ENCODE measurements at regions not wholly inside any gene's neighbourhood (a gene's known extent, or its start where the extent isn't known, plus 50 kb on each side); places are given as distances from the start of the nearest gene placed in this dataset.

DNA sequence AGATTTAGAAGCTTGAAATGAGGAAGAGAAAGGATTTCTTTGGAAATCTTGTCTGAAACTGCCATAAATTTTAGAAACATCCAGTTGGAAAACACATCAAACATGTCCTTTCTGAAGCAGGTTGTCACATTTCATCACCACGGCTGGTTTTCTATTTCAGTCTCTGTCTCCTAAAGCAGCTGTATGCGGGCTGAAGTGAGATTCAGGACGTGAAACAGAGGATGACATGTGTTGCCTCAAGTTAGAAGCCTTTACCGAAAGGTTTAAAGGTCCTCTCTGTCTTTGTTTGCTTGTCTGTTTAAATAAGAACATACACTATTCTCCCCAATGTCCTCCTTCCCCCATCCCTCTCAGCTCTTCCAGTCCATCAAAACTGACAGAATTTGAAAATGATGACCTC lies 141.9 kb downstream of the SQOR start:
- no peak overlapping the region for H2BK120ac ChIP-seq (ENCODE audit: low read depth, low read length)
- H3K4me1 ChIP-seq (ENCODE audit: control insufficient read depth, insufficient read depth, low read depth, low read length) = no peaks in the 10 kb centered on the region
- H3K27ac ChIP-seq (ENCODE audit: low read length, poor library complexity, severe bottlenecking) = no peak overlapping the region
- no peak overlapping the region for H3K18ac ChIP-seq (ENCODE audit: low read depth in 1 of 2, low read length in 2 of 2)
- no peak overlapping the region for H3K4ac ChIP-seq (ENCODE audit: low read depth in 1 of 2, low read length in 2 of 2)
- no peak for DNase-seq
- H3K23ac ChIP-seq (ENCODE audit: low read length in 2 of 2) = no peak overlapping the region
- H2AK5ac ChIP-seq (ENCODE audit: low read length, severe bottlenecking) = no peak overlapping the region
- H3K14ac ChIP-seq (ENCODE audit: low read length in 2 of 2) = no peak overlapping the region
- H3K4me2 ChIP-seq (ENCODE audit: low read length, poor library complexity, severe bottlenecking) = no peak overlapping the region
- no peak overlapping the region for H4K91ac ChIP-seq (ENCODE audit: low read length)
- H2BK5ac ChIP-seq (ENCODE audit: low read depth, low read length, poor library complexity, severe bottlenecking) = no peak overlapping the region
- H2AFZ ChIP-seq (ENCODE audit: low read depth, low read length) = no peak overlapping the region
- no peak overlapping the region for H2BK12ac ChIP-seq (ENCODE audit: low read length in 2 of 2)
- no peaks in the 10 kb centered on the region for H3K36me3 ChIP-seq (ENCODE audit: control insufficient read depth in 1 of 2, insufficient read depth in 2 of 2, low read depth in 1 of 2, low read length in 2 of 2)
- no peak overlapping the region for H3K9ac ChIP-seq (ENCODE audit: low read length)
- no peak overlapping the region for H3K4me3 ChIP-seq (ENCODE audit: insufficient read depth in 1 of 2, low read depth in 1 of 2, low read length in 2 of 2)
- H4K8ac ChIP-seq (ENCODE audit: low read length) = no peak overlapping the region
- H3K27me3 ChIP-seq (ENCODE audit: control insufficient read depth in 1 of 2, insufficient read depth in 1 of 2, low read length in 2 of 2) = peaks cover 0 to 4% of the 10 kb centered on the region in 2 experiments
- no peaks in the 10 kb centered on the region for H3K79me1 ChIP-seq (replicated peaks; ENCODE audit: low read length, poor library complexity, severe bottlenecking)
- no peak overlapping the region for H2BK15ac ChIP-seq (ENCODE audit: low read depth, poor library complexity, severe bottlenecking)
- WGBS = 76% methylated on average over 4 of the region's 4 CpGs
- no peaks in the 10 kb centered on the region for H3K9me3 ChIP-seq (ENCODE audit: control insufficient read depth, low read length)

DNA sequence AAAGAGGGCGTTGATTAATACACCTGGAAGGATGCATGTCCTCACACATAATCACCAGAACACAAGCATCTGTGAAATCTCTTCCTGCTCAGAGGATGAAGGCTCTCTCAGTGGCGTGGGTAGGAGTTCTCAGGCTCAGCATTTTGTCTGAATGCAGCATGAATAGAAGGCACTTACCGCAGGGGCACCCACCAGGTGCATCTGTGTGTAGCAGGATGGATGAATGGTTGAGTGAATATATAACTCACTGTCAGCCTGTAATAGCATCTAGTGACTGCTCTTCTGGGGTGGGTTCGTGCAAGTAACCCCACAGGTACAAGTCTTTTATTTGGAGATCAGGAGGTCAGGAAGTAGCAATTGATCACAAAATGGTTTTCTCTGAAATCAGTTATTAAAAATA lies 143.0 kb downstream of the SQOR start:
- H3K4me1 ChIP-seq (ENCODE audit: control insufficient read depth, insufficient read depth, low read depth, low read length) = no peaks in the 10 kb centered on the region
- H3K23ac ChIP-seq (ENCODE audit: low read length in 2 of 2) = no peak overlapping the region
- H3K4me3 ChIP-seq (ENCODE audit: insufficient read depth in 1 of 2, low read depth in 1 of 2, low read length in 2 of 2) = no peak overlapping the region
- H2AK5ac ChIP-seq (ENCODE audit: low read length, severe bottlenecking) = no peak overlapping the region
- no peak overlapping the region for H2AFZ ChIP-seq (ENCODE audit: low read depth, low read length)
- no peak overlapping the region for H3K27ac ChIP-seq (ENCODE audit: low read length, poor library complexity, severe bottlenecking)
- no peaks in the 10 kb centered on the region for H3K36me3 ChIP-seq (ENCODE audit: control insufficient read depth in 1 of 2, insufficient read depth in 2 of 2, low read depth in 1 of 2, low read length in 2 of 2)
- no peak overlapping the region for H3K14ac ChIP-seq (ENCODE audit: low read length in 2 of 2)
- DNase-seq = no peak
- H3K9me3 ChIP-seq (ENCODE audit: control insufficient read depth, low read length) = no peaks in the 10 kb centered on the region
- H3K18ac ChIP-seq (ENCODE audit: low read depth in 1 of 2, low read length in 2 of 2) = no peak overlapping the region
- no peak overlapping the region for H2BK15ac ChIP-seq (ENCODE audit: low read depth, poor library complexity, severe bottlenecking)
- peaks cover 0 to 4% of the 10 kb centered on the region in 2 experiments for H3K27me3 ChIP-seq (ENCODE audit: control insufficient read depth in 1 of 2, insufficient read depth in 1 of 2, low read length in 2 of 2)
- no peak overlapping the region for H2BK5ac ChIP-seq (ENCODE audit: low read depth, low read length, poor library complexity, severe bottlenecking)
- H3K9ac ChIP-seq (ENCODE audit: low read length) = no peak overlapping the region
- WGBS = 68% methylated on average over 3 of the region's 4 CpGs
- H4K8ac ChIP-seq (ENCODE audit: low read length) = no peak overlapping the region
- H3K4ac ChIP-seq (ENCODE audit: low read depth in 1 of 2, low read length in 2 of 2) = no peak overlapping the region
- no peak overlapping the region for H2BK12ac ChIP-seq (ENCODE audit: low read length in 2 of 2)
- no peaks in the 10 kb centered on the region for H3K79me1 ChIP-seq (replicated peaks; ENCODE audit: low read length, poor library complexity, severe bottlenecking)
- no peak overlapping the region for H3K4me2 ChIP-seq (ENCODE audit: low read length, poor library complexity, severe bottlenecking)
- H4K91ac ChIP-seq (ENCODE audit: low read length) = no peak overlapping the region
- no peak overlapping the region for H2BK120ac ChIP-seq (ENCODE audit: low read depth, low read length)

DNA sequence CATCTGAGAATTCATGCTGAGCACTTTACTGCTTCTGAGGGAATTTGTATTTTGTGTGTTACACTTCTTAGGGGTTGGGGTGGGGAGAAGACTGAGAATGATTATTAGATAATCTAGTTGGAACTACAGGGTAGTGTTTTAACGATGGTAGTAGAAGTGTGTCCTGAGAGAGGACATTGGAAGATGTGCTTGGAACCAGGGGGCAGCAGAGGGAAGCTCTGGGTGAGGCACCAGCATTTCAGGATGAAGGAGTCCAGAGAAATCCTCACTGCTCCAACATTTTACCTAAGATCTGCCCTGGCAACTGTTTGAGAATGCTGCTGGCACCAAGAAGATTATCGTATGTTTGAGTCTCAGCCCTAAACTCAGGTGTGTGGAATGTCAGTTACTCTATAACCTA lies 145.5 kb downstream of the SQOR start:
- Histone ChIP-seq H3K79me1 (replicated peaks; ENCODE audit: low read length, poor library complexity, severe bottlenecking) (no peaks in the 10 kb centered on the region), H3K4me3 (ENCODE audit: insufficient read depth in 1 of 2, low read depth in 1 of 2, low read length in 2 of 2) (no peak overlapping the region), H3K27me3 (ENCODE audit: control insufficient read depth in 1 of 2, insufficient read depth in 1 of 2, low read length in 2 of 2) (peaks cover 0 to 4% of the 10 kb centered on the region in 2 experiments), H2AK5ac (ENCODE audit: low read length, severe bottlenecking) (no peak overlapping the region), H2BK15ac (ENCODE audit: low read depth, poor library complexity, severe bottlenecking) (no peak overlapping the region), H3K4me1 (ENCODE audit: control insufficient read depth, insufficient read depth, low read depth, low read length) (no peaks in the 10 kb centered on the region), H2BK12ac (ENCODE audit: low read length in 2 of 2) (no peak overlapping the region), H3K23ac (ENCODE audit: low read length in 2 of 2) (no peak overlapping the region), H3K36me3 (ENCODE audit: control insufficient read depth in 1 of 2, insufficient read depth in 2 of 2, low read depth in 1 of 2, low read length in 2 of 2) (no peaks in the 10 kb centered on the region), H4K8ac (ENCODE audit: low read length) (no peak overlapping the region), H4K91ac (ENCODE audit: low read length) (no peak overlapping the region), H3K9ac (ENCODE audit: low read length) (no peak overlapping the region), H2BK120ac (ENCODE audit: low read depth, low read length) (no peak overlapping the region), H2AFZ (ENCODE audit: low read depth, low read length) (no peak overlapping the region), H3K27ac (ENCODE audit: low read length, poor library complexity, severe bottlenecking) (no peak overlapping the region), H3K9me3 (ENCODE audit: control insufficient read depth, low read length) (no peaks in the 10 kb centered on the region), H3K4me2 (ENCODE audit: low read length, poor library complexity, severe bottlenecking) (no peak overlapping the region), H3K4ac (ENCODE audit: low read depth in 1 of 2, low read length in 2 of 2) (no peak overlapping the region), H3K14ac (ENCODE audit: low read length in 2 of 2) (no peak overlapping the region), H3K18ac (ENCODE audit: low read depth in 1 of 2, low read length in 2 of 2) (no peak overlapping the region), H2BK5ac (ENCODE audit: low read depth, low read length, poor library complexity, severe bottlenecking) (no peak overlapping the region)
- no peak for DNase-seq
- WGBS = 68% methylated on average over 2 of the region's 2 CpGs

DNA sequence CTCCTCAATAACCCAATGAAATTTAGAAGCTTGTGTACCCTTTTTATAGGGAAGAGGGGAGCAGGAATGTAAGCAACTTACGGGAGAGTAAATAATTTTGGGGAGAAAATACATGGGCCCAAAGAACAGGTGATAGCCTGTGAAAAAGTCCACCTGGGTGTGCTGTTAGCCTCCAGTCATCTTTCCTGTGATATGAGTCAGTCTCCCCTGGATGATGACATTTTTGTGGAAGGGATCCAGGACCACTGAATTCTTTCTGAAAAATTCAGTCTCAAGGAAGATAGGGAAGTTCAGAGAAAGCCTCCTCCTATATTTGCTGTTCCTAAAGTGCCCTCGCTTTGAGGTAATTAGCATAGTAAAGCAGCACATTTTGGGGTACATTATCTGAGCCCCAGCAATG lies 149.8 kb downstream of the SQOR start:
- Histone ChIP-seq H2BK5ac (ENCODE audit: low read depth, low read length, poor library complexity, severe bottlenecking) (no peak overlapping the region), H4K91ac (ENCODE audit: low read length) (no peak overlapping the region), H3K23ac (ENCODE audit: low read length in 2 of 2) (no peak overlapping the region), H2BK120ac (ENCODE audit: low read depth, low read length) (no peak overlapping the region), H3K9ac (ENCODE audit: low read length) (no peak overlapping the region), H3K4me1 (ENCODE audit: control insufficient read depth, insufficient read depth, low read depth, low read length) (no peaks in the 10 kb centered on the region), H3K4ac (ENCODE audit: low read depth in 1 of 2, low read length in 2 of 2) (no peak overlapping the region), H2AK5ac (ENCODE audit: low read length, severe bottlenecking) (no peak overlapping the region), H4K8ac (ENCODE audit: low read length) (no peak overlapping the region), H3K27ac (ENCODE audit: low read length, poor library complexity, severe bottlenecking) (no peak overlapping the region), H3K4me2 (ENCODE audit: low read length, poor library complexity, severe bottlenecking) (no peak overlapping the region), H3K4me3 (ENCODE audit: insufficient read depth in 1 of 2, low read depth in 1 of 2, low read length in 2 of 2) (no peak overlapping the region), H3K18ac (ENCODE audit: low read depth in 1 of 2, low read length in 2 of 2) (no peak overlapping the region), H3K79me1 (replicated peaks; ENCODE audit: low read length, poor library complexity, severe bottlenecking) (no peaks in the 10 kb centered on the region), H3K9me3 (ENCODE audit: control insufficient read depth, low read length) (no peaks in the 10 kb centered on the region), H2BK12ac (ENCODE audit: low read length in 2 of 2) (no peak overlapping the region), H2BK15ac (ENCODE audit: low read depth, poor library complexity, severe bottlenecking) (no peak overlapping the region), H3K27me3 (ENCODE audit: control insufficient read depth in 1 of 2, insufficient read depth in 1 of 2, low read length in 2 of 2) (no peaks in the 10 kb centered on the region), H2AFZ (ENCODE audit: low read depth, low read length) (no peak overlapping the region), H3K36me3 (ENCODE audit: control insufficient read depth in 1 of 2, insufficient read depth in 2 of 2, low read depth in 1 of 2, low read length in 2 of 2) (no peaks in the 10 kb centered on the region), H3K14ac (ENCODE audit: low read length in 2 of 2) (no peak overlapping the region)
- no peak for DNase-seq
- WGBS = 66% methylated on average over 2 of the region's 2 CpGs
